Esophagus muscularis mucosa (tissue), 4 donors: ENCODE measurements at regions not wholly inside any gene's neighbourhood (a gene's known extent, or its start where the extent isn't known, plus 50 kb on each side); places are given as distances from the start of the nearest gene placed in this dataset.

Experiments used
- DNase-seq: peaks from one replicate; pipeline ENCODE4 v3.0.0-alpha.2; 2017; ENCODE audit errors: extremely low spot score
- H3K27ac ChIP-seq, 4 donors: fragments of 200-600 bp; sonication (generic); replicated peaks in 1 of 4; 1 replicate in 3 of 4; 2 replicates in 1 of 4; pipeline ENCODE4 v1.5.1; 2016 to 2019; ENCODE audit warnings: mild to moderate bottlenecking in 1 of 4
- H3K27me3 ChIP-seq, 4 donors: fragments of 200-600 bp; sonication (generic); one replicate each; pipeline versions ENCODE4 v1.5.1 to v1.6.0; 2016 to 2019
- H3K36me3 ChIP-seq, 4 donors: fragments of 200-600 bp; sonication (generic); one replicate each; pipeline ENCODE4 v1.5.1; 2016 to 2019
- H3K4me1 ChIP-seq, 4 donors: fragments of 200-600 bp; sonication (generic); one replicate each; pipeline ENCODE4 v1.5.1; 2016 to 2019
- H3K4me3 ChIP-seq, 4 donors: fragments of 200-600 bp; sonication (generic); 1 replicate in 2 of 4; 2 replicates in 2 of 4; pipeline ENCODE4 v1.5.1; 2016 to 2019; ENCODE audit warnings: mild to moderate bottlenecking in 4 of 4, moderate library complexity in 1 of 4
- H3K9me3 ChIP-seq, 4 donors: fragments of 200-600 bp; sonication (generic); 1 replicate in 3 of 4; 2 replicates in 1 of 4; pipeline ENCODE4 v1.5.1; 2016 to 2019
- EP300 ChIP-seq: sonication (generic); formaldehyde crosslinking; IDR thresholded peaks from one replicate; pipeline ENCODE4 v1.6.1; 2017; ENCODE audit warnings: antibody characterized with exemption
- POLR2A ChIP-seq: fragments of 450-650 bp; IDR thresholded peaks from one replicate; pipeline ENCODE4 v1.6.1; 2017; ENCODE audit warnings: antibody characterized with exemption, moderate library complexity, mild to moderate bottlenecking, low read depth
- POLR2AphosphoS5 ChIP-seq, 2 donors: sonication (generic); formaldehyde crosslinking; IDR thresholded peaks; one replicate each; pipeline ENCODE4 v1.6.1; 2017; ENCODE audit warnings: antibody characterized with exemption in 2 of 2
- WGBS: methylation state at CpG from one replicate; pipeline ENCODE4 v1.1.5; 2018; 5-methylcytosine and 5-hydroxymethylcytosine counted together
- intact Hi-C: fragments of 100-400 bp; cut with DNase I; formaldehyde crosslinking; loops from one replicate; pipeline ENCODE4 v1.15.1; 2023
- TF ChIP-seq, protein P1 (sequence below), 3 experiments: fragments of 200-600 bp in 2 of 3; fragments of 450-650 bp in 1 of 3; sonication (generic) in 2 of 3; IDR thresholded peaks; one replicate each; pipeline ENCODE4 v1.5.1; 2017 to 2019; ENCODE audit warnings: antibody characterized with exemption in 3 of 3, mild to moderate bottlenecking in 2 of 3, moderate library complexity in 1 of 3

DNA sequence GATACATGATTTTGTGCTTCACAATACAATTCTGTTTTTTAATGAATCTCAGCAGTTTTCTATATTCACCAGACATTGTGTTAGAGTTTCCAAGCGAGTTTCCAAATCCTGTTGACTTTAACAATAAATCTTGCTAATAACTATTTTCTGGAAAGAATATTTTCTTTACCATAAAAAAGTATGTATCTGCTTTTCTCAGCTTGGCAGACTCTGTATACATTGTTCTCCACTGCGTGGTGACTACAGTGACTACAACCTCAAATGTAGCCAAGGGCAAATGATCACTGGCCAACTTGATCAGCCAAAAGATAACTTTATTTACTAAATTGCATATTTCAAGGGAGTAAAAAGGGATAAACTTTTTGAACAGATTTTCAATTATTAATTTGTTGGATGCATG is 325.9 kb upstream of the ADAMTS5 start:
- no peak overlapping the region for H3K4me3 ChIP-seq
- H3K36me3 ChIP-seq = no peaks in the 10 kb centered on the region
- H3K9me3 ChIP-seq = peaks cover 0 to 9% (median 0%) of the 10 kb centered on the region in 4 donors
- intact Hi-C loops = no loop called here
- no peak overlapping the region for H3K27ac ChIP-seq
- H3K27me3 ChIP-seq = no peaks in the 10 kb centered on the region
- no peak for DNase-seq
- peaks cover 0 to 15% (median 10%) of the 10 kb centered on the region in 4 donors for H3K4me1 ChIP-seq
- TF ChIP-seq, protein P1, sequence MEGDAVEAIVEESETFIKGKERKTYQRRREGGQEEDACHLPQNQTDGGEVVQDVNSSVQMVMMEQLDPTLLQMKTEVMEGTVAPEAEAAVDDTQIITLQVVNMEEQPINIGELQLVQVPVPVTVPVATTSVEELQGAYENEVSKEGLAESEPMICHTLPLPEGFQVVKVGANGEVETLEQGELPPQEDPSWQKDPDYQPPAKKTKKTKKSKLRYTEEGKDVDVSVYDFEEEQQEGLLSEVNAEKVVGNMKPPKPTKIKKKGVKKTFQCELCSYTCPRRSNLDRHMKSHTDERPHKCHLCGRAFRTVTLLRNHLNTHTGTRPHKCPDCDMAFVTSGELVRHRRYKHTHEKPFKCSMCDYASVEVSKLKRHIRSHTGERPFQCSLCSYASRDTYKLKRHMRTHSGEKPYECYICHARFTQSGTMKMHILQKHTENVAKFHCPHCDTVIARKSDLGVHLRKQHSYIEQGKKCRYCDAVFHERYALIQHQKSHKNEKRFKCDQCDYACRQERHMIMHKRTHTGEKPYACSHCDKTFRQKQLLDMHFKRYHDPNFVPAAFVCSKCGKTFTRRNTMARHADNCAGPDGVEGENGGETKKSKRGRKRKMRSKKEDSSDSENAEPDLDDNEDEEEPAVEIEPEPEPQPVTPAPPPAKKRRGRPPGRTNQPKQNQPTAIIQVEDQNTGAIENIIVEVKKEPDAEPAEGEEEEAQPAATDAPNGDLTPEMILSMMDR (IDR thresholded peaks at IDR 0.05) = no peak
- no peak for TF ChIP-seq POLR2AphosphoS5 (IDR thresholded peaks at IDR 0.05)
- no peak for TF ChIP-seq EP300
- 82% methylated on average over 2 of the region's 2 CpGs for WGBS

DNA sequence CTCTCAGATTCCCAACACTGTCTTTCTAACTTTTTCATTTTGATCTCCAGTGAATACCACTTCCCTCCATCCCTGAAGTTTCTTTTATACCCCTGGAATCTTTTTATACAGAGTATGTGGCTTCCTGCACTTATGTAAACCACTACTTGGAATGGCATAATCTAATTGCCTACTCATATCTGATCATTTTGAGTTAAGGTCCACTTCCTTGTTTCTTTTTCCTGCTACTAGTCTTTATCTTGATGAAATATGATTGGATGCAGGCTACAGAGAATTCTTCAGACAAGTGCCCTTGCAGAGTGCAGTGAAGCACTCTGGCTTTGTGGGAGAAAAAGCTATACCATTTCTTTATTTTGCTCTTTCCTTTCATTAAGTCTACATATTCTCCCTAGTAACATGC is 325.3 kb upstream of the ADAMTS5 start:
- no peak overlapping the region for H3K27ac ChIP-seq
- TF ChIP-seq EP300 (no peak), POLR2A (no peak), POLR2AphosphoS5 (IDR thresholded peaks at IDR 0.05) (no peak)
- TF ChIP-seq, protein P1 (IDR thresholded peaks at IDR 0.05) = no peak
- intact Hi-C loops = no loop called here
- no peaks in the 10 kb centered on the region for H3K36me3 ChIP-seq
- H3K4me3 ChIP-seq = no peak overlapping the region
- peaks cover 0 to 9% (median 0%) of the 10 kb centered on the region in 4 donors for H3K9me3 ChIP-seq
- DNase-seq = no peak
- peaks cover 0 to 16% (median 10%) of the 10 kb centered on the region in 4 donors for H3K4me1 ChIP-seq
- no peaks in the 10 kb centered on the region for H3K27me3 ChIP-seq

DNA sequence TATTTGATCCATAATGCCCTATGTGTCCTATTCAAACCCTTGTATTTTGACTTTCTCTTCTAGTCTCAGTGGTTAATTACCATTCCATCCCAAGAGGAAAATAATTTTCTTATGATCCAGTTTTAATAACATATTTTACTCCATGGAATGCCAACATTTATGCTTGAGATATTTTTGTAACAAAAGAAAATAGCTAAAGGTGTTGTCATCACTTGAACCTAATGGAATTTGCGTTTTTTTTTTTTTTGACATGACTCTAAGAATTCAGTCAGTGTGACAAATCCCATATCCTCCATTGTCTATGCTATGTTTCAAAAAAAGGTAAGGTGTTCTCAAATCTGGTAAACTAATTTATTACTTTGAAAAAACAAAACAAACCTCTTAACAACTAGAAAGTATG is 324.1 kb upstream of the ADAMTS5 start:
- Histone ChIP-seq H3K27me3 (no peaks in the 10 kb centered on the region), H3K4me3 (no peak overlapping the region), H3K27ac (no peak overlapping the region), H3K36me3 (no peaks in the 10 kb centered on the region), H3K4me1 (peaks cover 0 to 20% (median 10%) of the 10 kb centered on the region in 4 donors), H3K9me3 (peaks cover 0 to under 1% (median 0%) of the 10 kb centered on the region in 4 donors)
- intact Hi-C loops = no loop called here
- TF ChIP-seq POLR2AphosphoS5 (IDR thresholded peaks at IDR 0.05) (no peak), EP300 (no peak), POLR2A (no peak)
- TF ChIP-seq, protein P1 (IDR thresholded peaks at IDR 0.05) = no peak
- 66% methylated on average over 1 of the region's 1 CpG for WGBS
- DNase-seq = no peak

DNA sequence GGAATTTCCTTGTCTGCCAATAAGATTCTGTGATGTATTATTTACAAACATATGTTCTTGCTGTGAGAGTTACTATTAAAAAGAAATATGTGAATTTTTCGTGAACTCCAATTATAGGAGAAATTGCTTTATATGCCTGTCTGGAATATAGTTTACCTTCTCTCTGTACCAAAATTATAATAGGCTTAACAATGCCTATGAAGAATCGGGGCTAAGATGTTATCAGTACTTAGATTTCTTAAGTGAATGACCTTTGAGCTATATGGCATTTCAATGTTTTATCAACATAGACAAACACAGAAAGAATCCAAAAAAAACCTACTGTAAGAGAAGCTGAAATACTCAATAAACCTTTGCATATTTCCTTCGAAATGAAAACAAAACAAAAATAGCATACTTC is 323.1 kb upstream of the ADAMTS5 start:
- WGBS = 54% methylated on average over 3 of the region's 3 CpGs
- no peak for DNase-seq
- intact Hi-C loops = no loop called here

DNA sequence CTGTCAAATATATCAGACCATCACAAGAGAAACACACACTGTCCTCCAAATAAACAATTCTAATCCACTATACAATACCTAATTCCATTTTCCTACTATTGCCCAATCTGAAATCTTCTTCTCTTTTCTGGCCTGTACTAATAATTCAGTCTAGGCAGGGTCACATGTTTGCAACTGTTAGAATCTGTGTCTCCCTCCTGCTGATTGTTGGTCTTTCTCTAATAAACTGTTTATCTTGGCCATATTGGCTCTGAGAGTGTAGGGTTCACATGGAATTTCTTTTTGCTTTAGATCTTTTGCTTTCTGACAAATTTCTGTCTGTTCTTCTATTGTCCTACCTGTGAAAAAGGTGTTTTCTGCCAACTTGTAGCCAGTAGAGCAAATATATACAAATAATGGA is 319.9 kb upstream of the ADAMTS5 start:
- DNase-seq = no peak
- H3K27me3 ChIP-seq = no peaks in the 10 kb centered on the region
- H3K4me1 ChIP-seq = peaks cover 0 to 20% (median 10%) of the 10 kb centered on the region in 4 donors
- intact Hi-C loops = no loop called here
- H3K36me3 ChIP-seq = no peaks in the 10 kb centered on the region
- TF ChIP-seq POLR2AphosphoS5 (IDR thresholded peaks at IDR 0.05) (no peak), EP300 (no peak), POLR2A (no peak)
- TF ChIP-seq, protein P1 (IDR thresholded peaks at IDR 0.05) = no peak
- H3K9me3 ChIP-seq = no peaks in the 10 kb centered on the region
- H3K27ac ChIP-seq = no peak overlapping the region
- no peak overlapping the region for H3K4me3 ChIP-seq

More for the DNA sequence above, 323.1 kb upstream of the ADAMTS5 start:
- TF ChIP-seq POLR2AphosphoS5 (IDR thresholded peaks at IDR 0.05) = no peak
- TF ChIP-seq, protein P1 (IDR thresholded peaks at IDR 0.05) = no peak
- TF ChIP-seq POLR2A = no peak
- TF ChIP-seq EP300 = no peak
- Histone ChIP-seq H3K36me3 (no peaks in the 10 kb centered on the region), H3K27me3 (no peaks in the 10 kb centered on the region), H3K9me3 (no peaks in the 10 kb centered on the region), H3K4me3 (no peak overlapping the region), H3K4me1 (peaks cover 0 to 20% (median 10%) of the 10 kb centered on the region in 4 donors), H3K27ac (no peak overlapping the region)
